ENCODE measurements at regions not wholly inside any gene's neighbourhood (a gene's known extent, or its start where the extent isn't known, plus 50 kb on each side); places are given as distances from the start of the nearest gene placed in this dataset.

DNA sequence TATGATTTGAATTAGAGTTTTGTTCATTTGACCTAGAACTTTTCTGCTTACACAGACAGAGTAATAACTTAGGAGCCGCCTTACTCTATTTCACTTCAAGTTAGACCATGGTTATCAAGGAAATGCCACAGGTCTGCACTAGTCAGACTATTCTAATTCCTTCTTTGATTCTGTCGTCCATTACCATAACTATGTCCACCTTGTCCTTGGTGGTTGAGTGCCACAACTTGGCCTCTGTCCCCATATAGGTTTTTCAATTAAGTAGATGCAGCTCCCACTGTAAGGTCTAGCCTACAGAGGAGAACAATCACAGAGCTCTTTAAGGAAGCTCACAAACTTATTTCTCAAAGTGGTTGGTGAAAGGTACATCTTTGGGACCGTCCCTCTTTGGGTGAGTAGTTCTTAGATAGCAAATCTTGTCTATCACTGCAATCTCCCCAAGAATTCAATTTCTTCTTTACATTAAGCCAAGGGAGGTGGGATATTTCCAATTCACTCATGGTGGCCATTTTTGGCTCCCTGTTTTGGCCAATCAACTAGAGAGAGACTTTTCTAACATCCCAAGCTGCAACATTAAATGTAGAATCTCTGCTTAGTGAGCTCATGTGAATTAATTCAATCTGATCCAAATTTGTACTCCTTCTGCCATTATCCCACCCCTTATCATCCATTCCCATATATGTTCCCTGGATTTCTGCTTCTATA is 434.6 kb downstream of the ADAMTS20 start:
- DNase-seq (ENCODE audit: low spot score): no peak

DNA sequence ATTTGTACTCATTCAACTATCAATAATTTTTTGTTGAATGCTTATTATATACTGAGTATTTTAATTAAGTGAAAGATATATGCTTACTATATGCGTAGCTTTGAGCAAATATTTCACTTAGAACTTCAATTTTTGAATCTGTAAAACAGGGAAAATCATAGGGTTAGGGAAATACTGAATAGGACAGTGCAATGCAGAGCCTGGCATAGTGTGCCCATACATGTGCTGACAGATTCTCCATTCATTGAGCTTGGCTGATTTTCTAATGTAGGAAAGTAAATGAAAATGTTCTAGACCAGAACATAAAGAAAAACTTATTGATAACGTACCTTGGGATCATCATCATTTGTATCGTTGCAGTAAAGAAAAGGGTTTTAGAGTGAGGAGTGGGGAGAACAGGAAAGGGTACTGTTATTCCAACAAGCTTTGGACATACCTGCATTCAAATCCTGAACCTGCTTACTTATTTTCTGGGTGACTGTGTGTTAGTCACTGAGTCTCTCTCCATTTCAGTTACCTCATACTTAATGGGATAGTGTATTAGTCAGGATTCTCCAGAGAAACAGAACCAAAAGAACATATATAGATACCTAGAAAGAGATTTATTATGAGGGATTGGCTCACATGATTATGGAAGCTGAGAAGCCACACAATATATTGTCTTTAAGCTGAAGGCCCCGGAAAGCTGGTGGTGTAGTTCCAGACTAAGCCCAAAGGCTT is 436.4 kb downstream of the ADAMTS20 start:
- no peak for DNase-seq (ENCODE audit: low spot score)

DNA sequence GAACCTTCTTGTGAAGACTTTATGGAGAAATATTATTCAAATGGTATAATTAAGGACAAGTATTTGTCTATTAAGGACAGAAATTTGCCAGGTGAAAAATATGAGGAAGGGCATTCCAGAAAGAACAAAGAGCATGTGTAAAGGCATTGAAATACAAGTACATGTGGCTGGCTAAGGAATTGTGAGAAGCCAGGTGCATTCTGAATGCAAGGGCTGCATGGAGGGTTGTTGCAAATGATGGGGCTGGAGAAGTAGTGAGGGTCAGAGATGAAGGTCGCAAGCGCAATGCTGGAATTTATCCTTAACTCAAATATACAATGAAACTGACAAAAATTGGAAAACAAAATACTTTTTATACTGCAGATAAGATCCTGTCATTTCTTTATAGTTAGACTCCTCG is 437.7 kb downstream of the ADAMTS20 start:
- DNase-seq (ENCODE audit: low spot score): no peak

DNA sequence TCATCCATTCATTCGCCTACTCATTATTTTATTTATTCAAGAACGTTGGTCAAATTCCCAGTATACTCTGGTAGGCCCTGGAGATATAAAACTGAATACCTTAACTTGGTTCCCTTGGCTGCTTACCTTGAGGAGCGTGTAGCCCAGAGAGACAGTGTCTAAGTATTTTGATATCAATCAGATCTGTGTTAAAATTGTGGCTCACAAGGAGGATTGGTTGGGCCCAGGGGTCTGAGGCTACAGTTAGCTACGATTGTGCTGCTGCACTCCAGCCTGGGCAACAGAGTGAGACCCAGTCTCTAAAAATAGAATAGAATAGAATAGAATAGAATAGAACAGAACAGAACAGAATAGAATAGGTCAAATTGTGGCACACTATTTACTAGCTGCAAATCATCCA is 438.4 kb downstream of the ADAMTS20 start:
- DNase-seq (ENCODE audit: low spot score): no peak

DNA sequence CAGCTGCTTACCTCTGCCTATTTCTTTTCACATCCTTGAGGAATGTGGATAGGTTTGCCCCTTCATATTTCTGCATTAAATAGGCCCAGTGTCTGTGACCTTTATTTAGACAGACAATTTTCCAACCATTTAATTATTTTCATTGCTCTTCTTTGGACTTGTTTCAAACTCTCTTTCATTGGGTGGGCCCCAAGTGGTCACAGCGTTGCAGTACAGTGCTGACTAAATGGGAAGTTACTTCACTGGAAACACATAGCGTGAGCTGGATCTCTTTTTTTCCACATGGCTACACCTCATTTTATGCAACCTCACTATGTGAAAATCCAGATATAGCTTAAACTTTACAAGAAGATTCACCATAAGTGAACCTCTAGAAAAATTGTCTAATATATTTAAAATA is 438.9 kb downstream of the ADAMTS20 start:
- DNase-seq (ENCODE audit: low spot score): peak; percentile 74

DNA sequence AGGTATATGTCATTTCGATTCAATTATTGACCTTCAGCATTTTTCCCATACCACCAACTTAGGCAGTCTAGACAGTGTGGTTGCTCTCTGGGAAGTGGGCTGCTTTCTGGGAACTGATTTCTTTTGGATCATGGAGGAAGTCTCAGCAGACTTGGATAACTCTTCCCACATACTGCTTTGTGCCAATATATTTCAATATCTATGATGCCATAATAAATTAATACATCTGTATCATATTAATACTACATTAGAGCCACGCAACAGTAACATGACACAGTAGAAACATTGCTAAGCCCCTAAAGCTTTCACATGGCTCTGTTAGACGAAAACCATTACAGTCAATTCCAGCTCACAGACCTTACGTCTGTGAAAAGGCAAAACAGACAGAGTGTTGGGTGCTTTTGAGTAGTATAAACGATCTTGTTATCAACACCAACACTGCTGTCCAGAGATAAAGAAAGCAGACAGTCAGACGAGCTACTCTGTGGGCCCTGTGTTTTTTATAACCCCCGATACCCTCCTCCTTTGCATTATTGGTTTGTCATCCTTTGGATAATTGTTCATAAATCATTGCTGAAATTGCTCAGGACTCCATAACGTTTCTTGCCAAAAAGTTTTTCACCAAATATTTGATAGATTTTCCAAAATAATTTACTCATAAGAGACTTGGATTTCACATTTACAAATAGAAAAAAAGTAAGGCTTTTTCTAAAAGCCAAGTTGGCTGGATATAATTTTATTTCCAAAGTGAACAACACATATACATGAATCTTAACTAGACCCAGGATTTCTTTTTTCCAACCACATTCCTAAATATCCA is 439.7 kb downstream of the ADAMTS20 start:
- no peak for DNase-seq (ENCODE audit: low spot score)

DNA sequence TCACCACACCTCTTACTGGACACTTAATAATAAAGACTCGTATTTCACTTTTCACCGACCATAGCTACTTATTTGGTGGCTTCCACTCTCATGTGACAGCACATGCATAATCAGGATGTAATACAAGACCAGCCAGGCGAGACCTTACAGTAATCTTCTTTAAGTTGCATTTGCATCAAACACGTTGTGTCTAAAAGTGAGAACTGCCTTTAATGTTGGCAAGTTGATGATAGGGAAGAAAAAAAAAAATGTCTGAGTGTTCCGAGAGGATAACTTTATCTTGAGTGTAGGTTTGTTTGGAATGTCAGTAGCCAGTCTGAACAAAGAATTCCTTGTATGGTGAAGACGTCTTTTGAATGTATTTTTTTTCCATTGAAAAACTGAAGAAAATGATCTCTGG is 440.4 kb downstream of the ADAMTS20 start:
- no peak for DNase-seq (ENCODE audit: low spot score)

DNA sequence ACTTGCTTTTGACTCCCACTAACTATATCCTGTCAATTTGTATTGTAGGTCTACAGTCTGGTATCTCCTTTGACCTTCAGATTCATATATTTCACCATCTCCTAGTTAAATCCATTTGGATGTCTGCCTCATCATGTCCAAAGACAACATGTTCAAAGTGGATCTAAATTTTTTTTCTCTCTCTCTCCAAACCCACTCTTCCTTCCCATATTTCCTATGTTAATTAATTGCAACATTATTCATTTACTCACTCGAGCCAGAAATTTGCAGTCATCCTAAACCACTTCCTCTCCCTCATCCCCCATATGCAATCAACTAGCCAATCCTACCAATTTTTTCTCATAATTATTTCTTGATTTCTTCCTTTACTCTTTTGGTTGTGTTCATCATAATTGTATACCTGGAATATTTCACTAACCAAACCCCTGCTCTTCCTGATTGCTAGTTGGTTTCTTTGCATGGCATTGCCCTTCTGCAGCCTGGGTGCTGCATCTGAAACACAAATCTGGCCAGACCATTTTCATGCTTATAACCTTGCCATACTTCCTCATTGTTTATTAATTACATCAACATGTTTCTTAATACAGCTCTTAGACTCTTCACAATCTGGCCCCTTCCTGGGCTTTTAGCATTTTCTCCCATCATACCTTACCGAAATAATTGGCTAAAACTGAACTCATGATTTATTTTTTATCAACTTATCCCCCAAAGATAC is 442.2 kb downstream of the ADAMTS20 start:
- no peak for DNase-seq (ENCODE audit: low spot score)

DNA sequence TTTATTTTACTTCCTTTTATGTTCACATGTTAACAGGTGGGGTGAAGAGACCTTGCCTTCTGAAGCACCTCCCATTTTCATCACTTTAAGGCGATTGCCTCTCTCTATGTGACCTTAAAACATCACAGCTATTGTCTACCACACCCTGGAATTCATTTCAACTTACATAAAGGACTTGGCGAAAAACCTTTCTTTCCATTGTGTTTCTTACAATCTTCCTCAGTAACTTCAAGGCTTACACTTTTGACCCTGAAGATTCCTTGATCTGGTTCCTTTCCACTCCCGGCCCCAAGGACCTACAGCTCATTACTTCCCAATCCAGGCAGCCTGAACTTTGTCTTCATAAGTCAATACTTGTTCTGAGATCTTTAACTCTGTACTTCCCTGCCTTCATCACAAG is 443.3 kb downstream of the ADAMTS20 start:
- DNase-seq (ENCODE audit: low spot score): no peak

DNA sequence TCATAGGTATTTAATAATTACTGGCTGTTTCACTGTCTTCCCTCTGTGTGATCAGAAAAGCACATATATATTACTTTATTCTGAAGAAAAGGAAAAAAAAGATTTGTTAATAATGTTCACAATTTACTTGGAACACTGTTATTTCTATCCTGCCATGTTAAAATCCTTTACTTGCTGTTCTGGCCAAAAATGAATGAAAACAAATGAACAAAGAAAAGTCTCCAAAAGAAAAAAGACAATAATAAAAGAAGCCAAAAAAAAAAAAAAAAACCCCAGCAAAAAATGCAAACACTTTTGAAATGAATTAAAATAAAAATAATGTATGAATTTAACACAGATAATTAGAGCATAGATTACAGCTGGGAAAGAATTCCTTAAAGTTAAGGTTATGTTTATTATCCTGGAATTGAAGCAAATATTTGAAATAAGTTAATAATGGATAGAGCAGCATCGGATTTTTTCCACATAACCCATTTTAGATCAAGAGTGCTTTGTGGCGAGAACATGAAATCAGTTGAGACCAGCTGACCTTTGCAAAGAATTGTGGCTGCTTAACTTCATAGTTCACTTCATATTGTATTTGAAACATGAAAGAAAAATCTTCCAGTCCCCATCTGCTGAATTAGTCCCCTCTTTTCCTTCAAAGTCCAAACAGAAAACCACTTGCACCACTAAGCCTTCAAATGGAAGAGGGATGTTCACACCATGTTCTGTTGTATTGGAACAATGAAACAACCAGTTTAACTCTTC is 444.8 kb downstream of the ADAMTS20 start:
- DNase-seq (ENCODE audit: low spot score): no peak

DNA sequence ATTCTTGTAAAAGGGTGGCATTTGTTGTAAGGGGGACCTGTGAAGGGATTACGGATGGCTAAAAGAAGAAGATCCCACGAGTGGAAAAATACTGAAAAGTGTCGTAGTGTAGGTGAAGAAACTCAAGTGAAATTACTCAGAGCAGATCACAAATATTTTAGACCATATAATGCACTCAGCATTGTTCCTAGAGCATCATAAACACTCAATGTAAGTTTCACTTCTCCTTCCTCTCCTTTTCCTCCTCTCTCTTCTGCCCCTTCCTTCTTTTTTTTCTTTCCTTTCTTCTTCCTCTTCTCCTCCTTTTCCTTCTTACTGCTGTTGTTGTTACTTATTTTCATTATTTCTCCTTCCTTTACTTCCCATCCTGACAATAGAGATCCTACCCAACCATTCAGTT is 445.6 kb downstream of the ADAMTS20 start:
- DNase-seq (ENCODE audit: low spot score): no peak

DNA sequence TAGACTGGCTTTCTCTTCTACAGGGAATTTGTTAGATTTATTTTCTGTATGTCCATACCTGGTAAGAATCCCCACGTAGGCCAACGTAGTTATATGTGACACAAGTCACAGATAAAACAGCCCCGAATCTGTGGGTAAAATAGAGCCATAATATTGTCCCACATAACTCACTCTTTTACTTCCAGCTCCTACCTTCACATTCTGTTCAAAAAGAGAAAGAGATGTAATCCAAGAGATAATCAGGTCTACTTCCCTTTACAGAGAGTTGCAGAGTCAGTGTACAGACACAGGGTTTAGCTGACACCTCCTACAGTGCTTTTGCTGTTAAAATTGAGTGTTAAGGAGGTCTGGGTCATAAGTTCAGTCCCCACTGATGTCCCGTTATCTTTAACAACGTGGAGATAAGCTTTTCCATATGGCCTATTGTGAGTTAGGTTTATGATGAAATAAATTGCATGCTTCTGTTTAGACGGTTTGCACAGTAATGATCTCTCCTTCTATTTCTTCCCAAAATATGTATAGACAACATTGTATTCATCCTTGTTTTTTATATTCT is 446.5 kb downstream of the ADAMTS20 start:
- no peak for DNase-seq (ENCODE audit: low spot score)

DNA sequence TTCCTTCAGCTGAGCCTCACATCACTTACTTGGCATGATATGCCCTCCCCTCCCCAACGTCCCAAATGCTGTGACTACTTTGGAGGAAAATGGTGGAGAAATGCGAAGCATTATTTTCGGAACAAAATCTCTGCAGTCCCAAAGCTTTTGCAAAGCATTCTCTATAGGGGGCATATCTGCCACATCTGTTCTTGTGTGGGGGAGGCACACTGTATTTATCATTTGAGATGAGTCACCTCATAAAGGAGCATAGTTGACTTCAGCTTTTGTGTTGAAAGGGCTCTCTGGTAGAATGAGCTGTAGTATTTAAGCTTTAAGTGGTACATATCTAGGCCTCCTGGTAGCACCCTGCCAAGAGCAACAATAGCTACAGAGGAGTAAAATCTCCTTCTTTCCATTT is 447.5 kb downstream of the ADAMTS20 start:
- no peak for DNase-seq (ENCODE audit: low spot score)

DNA sequence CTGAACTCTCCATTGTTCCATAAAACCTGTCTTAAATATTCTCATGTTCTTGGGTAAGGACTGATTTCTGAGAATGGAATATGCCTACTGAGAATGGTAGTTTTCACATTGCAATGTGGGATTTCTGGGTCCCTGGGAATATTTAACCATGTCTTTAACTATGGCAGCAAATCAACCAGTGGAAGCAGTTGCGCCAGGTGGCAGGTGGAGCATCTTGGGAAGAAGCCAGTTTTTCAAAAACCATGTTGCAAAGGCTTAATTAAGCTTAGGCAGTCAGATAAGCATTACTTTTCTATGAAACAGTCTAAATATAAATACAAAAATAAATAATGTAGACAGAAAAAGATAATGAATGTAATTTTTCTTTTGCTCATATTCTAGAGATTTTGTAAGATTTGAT is 448.1 kb downstream of the ADAMTS20 start:
- DNase-seq (ENCODE audit: low spot score): no peak

DNA sequence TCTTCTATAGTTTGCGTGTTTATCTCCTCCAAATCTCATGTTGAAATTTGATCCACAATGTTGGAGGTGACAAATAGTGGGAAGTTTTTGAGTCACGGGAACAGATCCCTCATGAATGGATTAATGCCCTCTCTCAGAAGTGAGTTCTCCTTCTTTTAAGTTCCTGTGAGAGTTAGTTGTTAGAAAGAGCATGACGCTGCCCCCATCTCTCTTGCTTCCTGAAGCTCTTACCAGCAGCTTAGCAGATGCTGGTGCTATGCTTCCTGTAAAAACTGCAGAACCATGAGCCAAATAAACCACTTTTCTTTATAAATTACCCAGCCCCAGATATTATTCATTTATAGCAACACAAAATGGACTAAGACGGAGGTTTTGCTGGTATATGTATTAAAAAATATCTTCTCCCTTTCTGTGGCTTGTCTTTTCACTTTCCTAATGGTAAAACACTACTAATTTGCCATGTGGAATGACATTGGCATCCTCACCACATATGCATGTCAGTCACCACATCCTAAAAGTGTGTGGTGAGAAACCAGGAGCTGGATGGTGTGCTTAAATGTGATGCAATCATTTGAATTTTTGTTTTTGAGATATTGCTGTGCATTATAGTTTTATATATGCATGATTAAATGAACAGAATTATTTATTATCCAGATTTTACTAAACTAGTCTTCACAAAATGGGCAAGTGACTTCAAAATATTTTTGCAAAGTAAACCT is 449.3 kb downstream of the ADAMTS20 start:
- no peak for DNase-seq (ENCODE audit: low spot score)

DNA sequence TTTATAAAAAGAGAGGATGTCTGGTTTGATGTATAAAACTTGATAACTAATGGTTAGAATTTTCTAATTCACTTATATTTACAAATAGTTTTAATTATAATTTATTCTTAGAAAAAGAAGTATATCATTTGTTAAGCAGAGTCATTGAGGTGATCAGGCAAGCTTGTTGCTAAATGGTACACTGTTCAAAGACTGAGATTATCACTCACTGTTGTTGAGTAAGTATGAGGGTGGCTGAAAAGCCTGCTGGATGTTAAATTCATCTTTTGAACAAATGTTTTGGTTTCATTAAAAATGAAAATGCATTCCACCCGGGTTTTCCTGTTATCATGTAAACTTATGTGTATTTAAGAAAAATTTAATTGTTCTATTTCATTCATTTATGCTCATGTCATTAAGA is 451.8 kb downstream of the ADAMTS20 start:
- no peak for DNase-seq (ENCODE audit: low spot score)

DNA sequence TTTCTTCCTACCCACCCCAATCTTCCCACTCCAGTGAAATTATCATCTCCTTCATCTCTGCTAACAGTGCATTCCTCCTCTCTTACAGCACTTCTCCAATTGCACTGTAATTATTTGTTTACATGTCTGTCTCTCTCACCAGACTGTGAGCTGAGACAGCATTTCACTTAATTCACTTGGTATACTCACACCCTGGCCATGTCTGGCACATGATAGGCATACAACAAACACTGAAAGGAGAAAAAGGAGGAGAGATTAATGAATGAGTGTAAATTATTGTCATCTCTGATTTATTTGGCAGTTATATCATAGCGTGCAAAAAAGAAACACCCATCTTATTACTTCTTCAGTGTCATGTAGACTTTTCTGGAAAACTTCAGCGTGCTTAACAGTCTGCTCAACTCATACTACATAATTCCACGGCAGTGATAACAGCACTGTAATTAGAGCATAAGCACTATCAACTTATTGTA is 452.3 kb downstream of the ADAMTS20 start:
- DNase-seq (ENCODE audit: low spot score): no peak

DNA sequence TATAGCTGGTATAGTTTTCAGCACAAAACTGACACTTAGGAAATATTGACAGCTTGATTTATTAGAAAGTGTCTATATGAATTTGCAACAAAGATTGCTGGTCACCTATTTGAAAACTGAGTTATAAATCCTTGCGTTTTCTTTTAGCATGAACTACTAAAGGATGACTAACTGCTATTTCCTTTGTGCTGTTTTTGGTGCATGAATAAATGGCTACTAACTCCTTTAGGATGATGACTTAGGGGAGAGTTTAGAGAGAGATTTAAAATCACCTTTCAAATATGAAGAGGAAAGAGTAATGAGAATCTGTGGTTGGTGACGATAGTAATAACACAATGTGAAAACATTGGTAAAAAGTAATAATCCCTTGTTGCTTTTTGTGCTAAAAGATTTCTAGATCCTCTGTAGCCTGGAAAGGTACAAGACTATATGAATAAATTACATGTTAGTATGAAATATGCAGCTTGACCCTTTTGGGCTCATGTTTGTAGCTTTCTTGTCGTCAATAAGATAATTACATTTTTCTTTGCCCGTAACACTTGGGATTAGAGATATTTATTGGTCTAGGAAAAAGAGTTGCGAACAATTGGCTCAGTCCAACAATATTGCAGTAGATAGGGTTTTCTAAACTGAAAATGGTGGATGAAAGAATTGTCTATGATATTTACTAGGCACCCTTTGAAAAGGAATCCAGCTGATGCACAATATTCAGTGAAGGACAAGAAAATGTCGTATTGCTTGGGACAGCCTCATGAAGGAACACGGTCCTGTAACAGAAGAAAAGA is 453.0 kb downstream of the ADAMTS20 start:
- no peak for DNase-seq (ENCODE audit: low spot score)

DNA sequence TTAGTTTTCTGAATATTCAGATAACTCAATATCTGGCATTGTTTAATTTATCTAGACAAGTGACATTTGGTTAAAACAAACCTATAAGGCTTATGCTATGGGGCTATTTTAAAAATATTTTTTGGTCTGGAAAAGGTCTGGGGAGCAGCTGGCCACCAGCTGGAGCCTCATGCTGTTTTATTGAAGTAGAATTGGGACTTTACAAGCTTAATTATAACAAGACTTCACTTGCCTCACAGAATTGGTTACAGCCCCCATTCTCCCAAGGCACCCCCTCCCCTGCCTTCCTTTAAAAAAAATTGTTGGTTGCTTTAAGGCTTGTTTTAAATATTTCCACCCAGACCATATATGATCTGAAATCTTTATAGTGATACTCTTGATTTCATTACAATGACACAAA is 453.9 kb downstream of the ADAMTS20 start:
- no peak for DNase-seq (ENCODE audit: low spot score)

DNA sequence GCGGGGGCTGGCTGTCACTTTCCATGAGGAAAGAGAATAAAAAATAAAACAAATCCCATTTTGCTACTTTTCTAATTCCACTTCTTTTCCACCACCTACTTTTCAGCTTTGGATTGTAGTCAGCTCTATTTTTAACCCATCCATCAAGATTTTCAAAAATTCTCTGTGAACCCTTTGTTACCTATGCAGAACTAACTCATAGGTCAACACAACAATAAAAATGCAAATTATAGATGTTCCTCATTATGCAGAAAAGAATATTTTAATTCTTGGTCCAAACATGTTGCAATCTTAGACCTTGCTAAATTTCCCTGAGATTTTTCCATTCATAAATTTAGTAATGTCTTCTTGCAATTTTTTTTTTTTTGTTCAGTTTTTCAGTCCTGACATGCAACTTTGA is 454.5 kb downstream of the ADAMTS20 start:
- no peak for DNase-seq (ENCODE audit: low spot score)
